NOMO-1 treated with DMSO at 0.1 percent for 48 hours (cell line): ENCODE measurements at regions not wholly inside any gene's neighbourhood (a gene's known extent, or its start where the extent isn't known, plus 50 kb on each side); places are given as distances from the start of the nearest gene placed in this dataset.

ENCODE experiments used
- DNase-seq: peaks from one replicate; lab custom pipeline; 2025; ENCODE audit not compliant: unreplicated experiment; lab: John Stamatoyannopoulos, UW

DNA sequence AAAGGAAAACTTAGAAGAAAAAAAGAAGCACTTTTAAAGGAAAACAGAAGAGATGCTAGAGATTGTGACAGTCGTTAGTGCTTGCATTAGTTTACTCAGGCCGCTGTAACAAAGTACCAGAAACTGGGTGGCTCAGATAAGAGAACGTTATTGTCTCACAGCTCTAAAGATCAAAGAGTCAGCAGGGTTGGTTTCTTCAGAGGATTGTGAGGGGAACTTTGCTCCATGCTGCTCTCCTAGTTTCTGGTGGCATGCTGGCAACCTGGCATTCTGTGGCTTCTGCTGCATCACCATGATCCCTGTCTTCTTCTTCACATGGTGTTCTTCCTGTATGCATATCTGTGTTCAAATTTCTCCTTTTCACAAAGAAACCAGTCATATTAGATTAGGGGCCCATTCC is 119.4 kb upstream of the PLEKHA5 start:
- no peak for DNase-seq

DNA sequence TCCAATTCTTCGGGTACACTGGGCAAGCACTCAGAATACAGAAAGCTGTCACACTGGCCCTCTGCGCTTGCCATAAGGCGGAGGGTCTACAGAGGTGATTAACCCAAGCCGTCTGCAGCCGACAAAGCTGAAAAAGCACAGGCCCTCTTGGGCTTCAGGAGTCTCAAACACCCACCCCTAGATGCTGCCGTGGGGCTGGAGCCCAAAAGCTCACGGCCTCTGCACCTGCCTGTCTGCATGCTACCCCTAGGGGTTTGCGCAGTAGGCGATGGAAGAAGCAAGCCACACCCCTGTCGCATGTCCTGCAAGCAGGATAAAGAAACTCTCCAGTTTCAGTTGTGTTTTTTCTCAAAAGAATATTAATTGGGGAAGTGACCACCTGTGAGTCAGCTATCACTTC is 118.8 kb upstream of the PLEKHA5 start:
- no peak for DNase-seq

DNA sequence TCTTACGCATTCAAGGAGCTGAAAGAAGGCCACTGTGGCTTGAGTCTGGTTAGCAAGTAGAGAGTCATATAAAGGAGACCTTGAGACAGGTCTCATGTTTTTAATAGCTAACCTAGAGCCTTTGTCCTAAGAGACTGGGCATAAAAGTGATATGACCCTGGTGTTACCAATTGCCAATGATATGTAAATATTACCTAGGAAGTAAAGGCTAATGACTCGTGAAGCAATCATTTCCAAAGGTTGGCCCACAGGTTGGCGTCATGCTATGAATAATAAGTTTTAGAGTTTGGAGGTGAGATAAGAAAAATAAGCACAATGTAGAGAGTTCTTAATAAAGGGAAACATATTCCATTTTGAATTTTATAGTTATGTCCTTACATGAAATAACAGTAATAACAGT is 116.6 kb upstream of the PLEKHA5 start:
- no peak for DNase-seq

DNA sequence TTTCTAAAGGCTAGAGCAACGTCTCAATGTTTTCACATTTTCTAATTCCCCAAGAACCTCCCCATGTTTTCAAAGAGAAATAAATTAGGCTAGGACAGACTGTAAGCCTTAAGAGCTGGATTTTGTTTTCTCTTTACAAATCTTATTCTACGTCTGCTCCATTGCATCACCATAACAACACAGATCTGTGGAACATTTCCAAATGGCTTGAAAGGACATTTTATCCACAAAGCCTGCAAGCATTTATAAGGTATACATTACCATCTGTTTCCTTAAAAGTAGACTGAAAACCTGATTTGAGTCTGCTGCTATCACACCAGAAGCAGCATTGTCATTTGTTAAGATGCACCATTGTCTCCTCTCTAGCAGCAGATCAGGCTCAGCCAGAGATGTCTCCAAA is 115.3 kb upstream of the PLEKHA5 start:
- DNase-seq, result no peak

DNA sequence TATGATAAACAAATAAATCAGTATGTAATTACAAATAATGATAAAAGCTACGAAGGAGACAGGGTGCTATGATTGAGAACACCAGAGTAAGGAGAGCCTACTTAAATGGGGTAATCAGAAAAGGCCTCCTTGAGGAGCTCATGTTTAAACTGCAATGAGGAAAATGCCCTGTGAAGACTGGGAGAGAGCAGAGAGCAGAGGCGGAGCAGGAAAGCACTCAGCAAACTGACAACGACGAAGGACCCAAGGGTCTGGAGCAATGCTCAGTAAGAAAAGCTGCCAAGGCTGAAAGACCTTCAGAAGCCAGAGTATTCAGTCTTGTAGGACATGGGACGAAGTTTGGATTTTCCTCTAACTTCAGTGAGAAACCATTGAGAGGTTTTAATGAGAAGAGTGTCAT is 114.2 kb upstream of the PLEKHA5 start:
- DNase-seq, result no peak

DNA sequence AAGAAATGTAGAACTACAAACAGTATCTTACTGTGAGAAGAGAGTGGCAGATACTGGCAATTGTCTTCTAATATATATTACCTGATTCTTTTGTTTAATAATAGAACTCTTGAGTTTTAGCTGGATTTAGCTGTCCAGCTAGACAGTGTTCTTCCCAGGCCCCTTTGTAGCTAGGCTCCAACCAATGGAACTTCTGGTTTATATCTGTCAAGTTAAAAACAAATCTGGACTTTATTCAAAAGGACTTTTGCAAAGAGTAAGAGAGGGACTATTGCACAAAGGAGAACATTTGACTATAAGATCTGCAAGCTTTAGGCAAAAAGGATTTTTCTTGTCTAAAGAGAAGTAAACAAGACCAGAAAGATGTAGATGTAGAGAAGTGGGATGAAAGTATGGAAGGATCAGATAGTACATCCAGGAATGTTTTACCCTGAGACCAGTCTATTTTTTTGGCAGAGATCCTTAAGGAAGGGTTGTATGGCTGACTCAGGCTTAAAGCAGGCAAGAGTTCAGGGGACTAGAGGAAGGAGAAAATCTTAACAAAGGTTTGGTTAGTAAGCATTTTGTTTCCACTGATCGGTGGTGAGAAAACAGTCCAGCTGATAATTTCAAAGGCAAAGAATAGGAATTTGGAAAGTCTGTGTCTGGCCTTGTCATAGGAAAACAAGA is 111.1 kb upstream of the PLEKHA5 start:
- DNase-seq, result no peak

DNA sequence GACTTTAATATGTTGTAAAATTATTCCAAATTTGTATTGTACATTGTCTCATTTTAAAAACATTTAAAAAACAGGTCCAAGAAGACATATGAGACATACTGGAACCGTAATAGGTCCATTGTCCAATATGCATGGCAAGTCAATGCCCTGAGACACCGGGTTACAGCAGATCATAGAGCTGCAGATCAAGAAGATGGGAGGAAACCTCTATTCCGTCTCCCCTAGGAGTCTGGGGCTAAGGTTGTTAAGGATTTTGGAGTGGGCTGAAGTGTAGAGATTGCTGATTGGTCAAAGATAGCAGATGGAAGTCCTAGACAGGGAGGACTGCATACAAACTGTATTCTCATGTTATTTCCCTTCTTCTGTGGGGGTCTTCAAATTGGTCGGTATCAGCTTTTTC is 108.3 kb upstream of the PLEKHA5 start:
- no peak for DNase-seq

DNA sequence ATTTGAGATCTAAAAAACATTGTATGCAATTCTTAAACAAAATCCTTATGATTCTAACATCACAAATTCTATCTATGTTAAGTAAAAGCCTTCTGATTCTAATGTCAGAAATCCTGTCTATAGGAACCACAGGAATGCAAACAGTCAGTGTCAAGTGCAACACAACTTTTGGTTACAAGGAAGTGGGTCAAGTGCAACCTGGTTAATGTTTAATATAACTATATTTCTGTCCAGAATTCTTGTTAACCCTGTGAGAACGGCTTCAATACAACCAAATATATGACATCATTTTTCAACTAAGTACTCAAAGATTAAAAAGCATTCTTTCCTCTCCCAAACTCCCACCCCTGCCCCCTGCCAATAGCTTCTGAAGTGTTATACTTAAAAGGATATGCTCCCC is 107.9 kb upstream of the PLEKHA5 start:
- DNase-seq, result no peak

DNA sequence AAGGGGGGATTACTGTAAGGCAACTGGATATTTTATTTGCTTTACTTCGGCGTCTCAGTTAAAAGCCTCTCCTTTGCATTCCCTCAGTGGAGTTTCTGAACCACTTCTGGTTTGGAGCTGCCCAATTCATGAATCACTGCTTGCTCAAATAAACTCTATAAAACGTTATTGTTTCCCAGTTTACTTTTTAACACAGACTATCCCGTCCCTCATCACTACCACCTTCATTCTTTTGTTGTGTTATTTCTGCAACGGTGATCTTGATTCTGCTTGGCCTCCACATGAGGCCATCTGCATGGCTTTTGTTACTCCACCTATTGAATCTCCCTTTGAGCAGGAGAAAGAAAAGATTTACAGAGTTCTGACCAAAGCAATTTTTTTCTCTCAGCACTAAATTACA is 104.0 kb upstream of the PLEKHA5 start:
- no peak for DNase-seq

DNA sequence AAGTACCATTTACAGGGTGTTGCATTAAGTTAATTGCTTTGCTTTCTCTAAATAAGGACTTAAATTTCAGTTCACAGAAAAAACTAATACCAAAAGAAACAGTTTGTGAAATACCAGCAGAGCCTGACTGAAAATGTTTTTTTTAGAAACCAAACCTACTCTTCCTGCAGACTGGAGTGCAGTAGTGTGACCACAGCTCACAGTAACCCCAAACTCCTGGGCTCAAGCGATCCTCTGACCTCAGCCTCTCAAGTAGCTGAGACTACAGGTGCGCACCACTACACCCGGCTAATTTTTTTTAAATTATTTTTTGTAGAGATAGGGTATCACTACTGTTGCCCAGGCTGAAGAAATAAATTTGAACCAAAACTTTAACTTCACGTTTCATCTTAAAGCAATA is 103.5 kb upstream of the PLEKHA5 start:
- no peak for DNase-seq

DNA sequence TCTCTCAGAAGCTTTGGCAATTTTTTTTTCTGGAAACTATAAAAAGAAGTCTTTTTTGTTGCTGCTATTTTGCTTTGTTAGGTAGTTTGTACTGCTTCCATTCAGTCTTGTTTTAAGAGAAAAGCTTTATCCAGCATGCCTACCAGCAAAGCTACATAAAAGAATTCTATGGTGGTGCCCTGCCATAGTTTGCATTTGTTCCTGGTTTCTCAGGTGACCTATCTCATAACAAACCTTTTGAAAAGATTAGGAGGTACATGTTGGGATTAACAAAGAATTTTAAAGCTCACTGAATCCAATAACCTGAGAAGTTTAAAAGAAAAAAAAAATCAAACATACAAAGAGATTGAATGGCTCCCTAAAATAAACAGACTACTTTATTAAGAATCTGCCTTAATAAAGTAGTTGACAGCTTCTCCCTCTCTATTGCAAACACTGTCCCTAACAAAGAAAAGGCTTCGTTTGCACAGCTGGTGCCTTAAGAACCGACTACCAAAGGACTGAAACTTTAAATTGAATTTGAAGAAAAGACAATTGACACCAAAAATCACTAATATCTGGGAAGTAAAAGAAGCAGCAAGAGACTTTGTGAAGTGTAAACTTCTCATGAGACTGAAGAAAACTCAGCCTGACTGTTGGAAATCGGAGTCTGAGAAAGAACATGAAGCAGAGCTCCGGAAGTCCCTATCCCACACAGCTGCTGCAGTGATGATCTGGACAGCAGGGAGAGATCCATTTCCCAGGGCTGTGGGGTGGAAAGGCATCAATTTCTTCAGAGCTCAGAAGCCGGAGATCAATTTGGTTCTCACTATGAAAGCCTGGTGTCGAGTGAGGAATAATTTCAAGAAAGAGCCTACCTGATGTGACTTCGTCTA is 102.7 kb upstream of the PLEKHA5 start:
- DNase-seq, result no peak

DNA sequence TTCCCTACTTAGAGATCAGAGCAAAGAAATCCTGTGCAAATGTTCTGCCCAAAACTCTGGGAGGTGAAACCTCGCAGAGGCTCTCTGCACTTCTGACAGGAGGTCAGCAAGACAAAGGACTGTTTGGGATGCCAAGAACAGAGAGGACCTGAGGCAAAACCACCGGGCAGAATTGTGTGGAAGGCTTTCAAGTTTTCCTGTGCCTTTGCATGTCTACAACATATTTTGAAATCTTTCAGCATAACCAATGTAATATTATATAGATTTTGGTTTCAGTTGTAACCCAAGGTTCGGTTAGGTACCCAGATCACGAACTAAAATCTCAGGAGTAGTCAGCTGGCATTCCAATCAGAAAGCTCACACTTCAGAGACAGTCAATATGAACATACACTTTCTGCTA is 99.4 kb upstream of the PLEKHA5 start:
- DNase-seq, result no peak

DNA sequence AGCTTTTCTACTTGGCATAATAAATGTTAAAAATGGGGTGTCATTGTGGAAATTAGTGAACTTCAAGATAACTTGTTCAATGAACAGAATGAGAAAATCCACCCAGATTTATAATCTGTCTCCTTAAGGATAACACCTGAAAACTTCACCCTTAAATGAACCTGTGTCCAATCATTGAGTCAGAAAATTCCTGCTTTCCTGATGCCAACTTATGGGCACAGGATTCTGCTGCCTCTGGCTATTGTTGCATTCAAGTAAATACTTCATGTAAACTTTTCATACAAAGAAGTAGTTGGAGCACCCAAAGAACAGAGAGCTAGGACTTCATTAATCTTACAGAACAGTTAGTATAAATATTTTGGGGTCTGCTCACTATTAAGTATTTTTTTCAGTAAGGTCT is 98.9 kb upstream of the PLEKHA5 start:
- DNase-seq, result no peak

DNA sequence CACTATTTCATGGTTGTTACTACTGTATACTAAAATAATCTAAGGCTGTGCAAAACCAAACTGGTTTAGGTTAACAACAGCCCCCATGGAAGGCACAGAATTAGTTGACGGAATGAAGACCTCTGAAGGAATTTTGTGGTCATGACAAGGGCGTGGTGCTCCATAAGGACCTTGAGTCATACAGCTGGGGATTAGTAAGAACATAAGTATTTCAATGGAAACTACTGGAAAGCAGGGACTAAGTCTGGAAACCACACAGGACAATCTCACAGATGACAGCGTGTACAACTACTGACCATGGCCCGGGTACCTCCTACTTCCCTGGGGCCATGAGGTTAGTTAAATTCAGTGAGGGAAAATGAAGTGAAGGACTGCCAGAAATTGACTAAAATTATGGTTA is 98.5 kb upstream of the PLEKHA5 start:
- DNase-seq, result no peak

DNA sequence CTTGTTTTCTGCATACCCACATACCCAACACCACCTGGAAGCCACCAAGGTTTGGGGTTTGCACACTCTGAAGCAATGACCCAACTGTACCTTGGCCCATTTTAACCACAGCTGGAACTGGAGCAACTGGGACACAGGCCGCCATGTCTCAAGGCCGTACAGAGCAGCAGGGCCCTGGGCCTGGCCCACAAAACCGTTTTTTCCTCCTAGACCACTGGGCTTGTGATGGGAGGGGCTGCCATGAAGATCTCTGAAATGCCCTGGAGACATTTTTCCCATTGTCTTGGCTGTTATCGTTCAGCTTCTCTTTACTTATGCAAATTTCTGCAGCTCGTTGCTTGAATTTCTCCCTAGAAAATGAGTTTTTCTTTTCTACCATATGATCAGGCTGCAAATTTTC is 96.7 kb upstream of the PLEKHA5 start:
- DNase-seq, result no peak

DNA sequence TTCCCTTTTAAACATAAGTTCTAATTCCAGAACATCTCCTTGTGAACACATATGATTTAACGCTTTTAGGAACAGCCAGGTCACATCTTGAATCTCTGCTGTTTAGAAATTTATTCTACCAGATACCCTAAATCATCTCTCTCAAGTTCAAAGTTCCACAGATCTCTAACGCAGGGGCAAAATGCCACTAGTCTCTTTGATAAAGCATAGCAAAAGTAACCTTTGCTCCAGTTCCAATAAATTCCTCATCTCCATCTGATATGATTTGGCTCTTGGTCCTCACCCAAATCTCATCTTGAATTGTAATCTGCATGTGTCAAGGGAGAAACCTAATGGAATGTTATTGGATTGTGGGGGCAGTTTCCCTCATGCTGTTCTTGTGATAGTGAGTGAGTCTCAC is 96.3 kb upstream of the PLEKHA5 start:
- DNase-seq, result no peak

DNA sequence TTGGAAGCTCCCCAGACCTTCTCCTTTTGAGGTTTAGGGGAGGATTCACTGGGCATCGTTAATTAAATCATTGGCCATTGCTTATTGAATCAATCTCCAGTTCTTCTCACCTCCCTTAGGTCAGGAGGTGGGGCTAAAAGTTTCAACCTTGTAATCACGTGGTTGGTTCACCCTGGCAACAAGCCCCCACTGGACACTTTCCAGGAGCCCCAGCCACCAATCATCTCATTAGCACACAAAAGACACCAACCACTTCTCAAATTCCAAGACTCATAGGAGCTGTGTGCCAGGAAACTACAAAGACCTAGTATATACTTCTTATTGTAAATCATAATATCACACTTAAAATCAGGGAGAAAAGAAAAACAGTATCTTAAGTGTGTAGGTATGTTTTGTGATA is 94.6 kb upstream of the PLEKHA5 start:
- no peak for DNase-seq

DNA sequence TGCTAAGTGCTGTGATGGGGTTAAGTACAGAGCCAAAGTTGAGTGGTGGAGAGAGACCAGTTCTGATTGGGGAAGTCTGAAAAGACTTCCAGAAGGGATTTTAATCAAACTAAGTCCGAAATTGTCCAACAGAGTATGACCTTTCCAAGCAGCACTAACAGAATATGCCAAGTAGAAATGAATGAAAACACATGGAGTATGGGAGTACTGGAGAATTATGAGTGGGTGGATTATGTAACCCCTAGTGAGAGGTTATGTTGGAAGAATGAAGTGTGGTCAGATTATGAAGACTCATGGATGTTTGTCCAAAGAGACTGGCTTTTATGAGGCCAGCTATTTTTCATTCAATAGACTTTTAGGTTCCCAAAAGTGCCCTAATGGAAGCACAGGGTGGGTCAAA is 94.0 kb upstream of the PLEKHA5 start:
- no peak for DNase-seq

DNA sequence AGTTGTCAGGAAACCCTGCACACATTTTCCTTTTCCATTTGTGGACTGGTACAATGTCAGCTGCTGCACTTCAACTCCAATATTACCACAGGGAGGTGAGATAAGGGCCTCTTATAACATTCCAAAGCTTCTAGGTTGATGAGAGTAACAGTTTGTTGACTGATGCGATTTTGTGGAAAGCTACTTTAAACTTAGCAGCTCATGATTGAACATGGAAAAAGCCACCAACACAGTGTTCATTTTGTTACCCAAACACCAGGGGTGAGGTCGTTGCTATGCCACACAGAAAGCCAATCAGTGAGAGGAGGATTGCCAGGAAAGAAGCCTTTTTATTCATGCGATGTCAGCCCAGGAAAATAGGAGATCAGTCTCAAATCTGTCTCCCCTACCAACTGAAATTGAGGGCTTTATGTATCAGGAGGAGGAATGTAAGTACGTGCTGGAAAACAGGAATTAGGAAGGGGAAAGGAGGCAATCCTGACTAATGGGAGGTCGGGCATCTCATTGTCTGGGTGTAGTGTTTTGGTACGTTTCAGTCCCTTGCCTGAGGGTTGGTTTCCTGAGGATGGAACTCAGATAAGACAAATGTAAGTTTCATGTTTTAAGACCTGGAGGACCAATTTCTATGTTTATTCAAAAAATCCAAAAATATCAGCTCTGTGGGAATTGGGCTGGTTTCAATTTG is 92.7 kb upstream of the PLEKHA5 start:
- DNase-seq, result no peak

DNA sequence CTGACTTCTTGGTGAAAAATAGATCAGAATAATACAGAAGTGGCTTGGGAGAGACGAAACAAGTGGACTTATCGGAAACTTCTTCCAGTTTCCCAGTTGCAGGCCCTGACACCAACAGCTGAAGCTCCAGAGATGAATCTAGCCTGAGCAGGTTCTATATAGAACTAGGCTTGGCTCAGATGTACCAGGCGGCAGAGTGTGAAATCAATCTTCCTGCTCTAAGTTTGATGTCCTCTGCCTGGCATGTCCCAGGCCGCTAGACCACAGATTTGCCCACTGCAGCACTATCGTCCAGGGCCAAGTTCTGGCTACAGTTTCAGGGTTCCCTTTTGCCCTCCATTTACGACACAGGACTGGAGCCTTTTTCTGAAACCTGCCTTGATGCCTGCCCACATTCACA is 91.3 kb upstream of the PLEKHA5 start:
- no peak for DNase-seq

DNA sequence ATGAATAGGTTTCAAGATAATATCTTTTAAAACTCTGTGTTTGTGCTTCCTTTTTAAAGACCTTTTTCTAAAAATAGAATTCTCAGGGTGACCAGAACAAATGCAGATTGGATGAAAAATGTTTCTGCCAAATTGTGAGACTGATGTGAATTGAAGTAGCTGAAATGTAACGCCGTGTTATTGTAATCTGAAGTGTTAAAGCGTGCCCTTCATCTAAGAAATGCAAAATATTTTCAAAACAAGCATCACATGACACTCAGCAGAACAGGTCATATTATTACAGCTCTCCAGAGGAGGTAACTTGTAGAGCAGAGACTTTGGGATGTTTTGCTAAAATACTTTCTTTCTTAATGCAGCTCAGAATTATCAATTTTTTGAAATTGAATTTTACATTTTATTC is 90.0 kb upstream of the PLEKHA5 start:
- DNase-seq, result no peak

DNA sequence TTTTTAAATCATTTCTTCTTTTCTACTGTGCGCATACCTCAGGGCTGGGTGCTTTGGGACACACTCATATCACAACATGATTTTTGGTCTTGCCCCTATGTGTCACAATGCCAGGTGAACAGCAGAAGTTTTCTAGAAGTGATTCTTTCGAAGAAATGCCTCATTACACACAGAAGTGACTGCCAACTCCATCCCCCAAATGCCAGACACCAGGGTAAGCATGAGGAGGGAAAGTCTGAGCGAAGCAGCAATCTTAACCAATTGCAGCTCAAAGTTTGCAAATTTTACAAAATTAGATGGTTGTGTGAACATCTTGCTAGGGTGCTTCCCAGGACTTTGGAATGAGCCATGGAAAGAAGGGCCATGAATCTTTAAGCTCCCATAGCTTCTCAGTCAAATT is 87.3 kb upstream of the PLEKHA5 start:
- no peak for DNase-seq
